GM12801 (cell line): ENCODE measurements at regions not wholly inside any gene's neighbourhood (a gene's known extent, or its start where the extent isn't known, plus 50 kb on each side); places are given as distances from the start of the nearest gene placed in this dataset.

Source experiments
- CTCF ChIP-seq: IDR thresholded peaks from one replicate; pipeline ENCODE4 v1.5.1; 2011; ENCODE audit warnings: control low read depth; ENCODE audit not compliant: insufficient read length; ENCODE audit errors: extremely low read depth

GRCh38 chr12:118521036-118521370 lies 144.6 kb downstream of the SUDS3 start:
- no peak for TF ChIP-seq CTCF

GRCh38 chr12:118524446-118524845 lies 148.1 kb downstream of the SUDS3 start:
- no peak for TF ChIP-seq CTCF

DNA sequence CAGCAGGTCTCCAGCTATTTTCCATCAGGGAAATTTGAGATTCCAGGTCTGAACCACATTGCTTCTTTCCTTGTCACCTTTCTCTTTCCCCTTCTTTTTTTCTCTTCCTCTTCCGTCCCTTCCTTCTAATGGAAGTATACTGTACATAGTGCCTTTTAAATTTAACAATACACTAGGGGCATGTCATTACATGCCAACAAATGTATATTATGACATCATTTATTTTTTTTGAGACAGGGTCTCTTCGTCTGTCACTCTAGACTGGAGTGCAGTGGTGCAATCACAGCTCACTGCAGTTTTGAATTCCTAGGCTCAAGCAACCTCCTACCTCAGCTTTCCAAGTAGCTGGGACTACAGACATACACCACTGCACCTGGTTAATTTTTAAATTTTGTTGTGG lies 148.9 kb downstream of the SUDS3 start:
- no peak for TF ChIP-seq CTCF

DNA sequence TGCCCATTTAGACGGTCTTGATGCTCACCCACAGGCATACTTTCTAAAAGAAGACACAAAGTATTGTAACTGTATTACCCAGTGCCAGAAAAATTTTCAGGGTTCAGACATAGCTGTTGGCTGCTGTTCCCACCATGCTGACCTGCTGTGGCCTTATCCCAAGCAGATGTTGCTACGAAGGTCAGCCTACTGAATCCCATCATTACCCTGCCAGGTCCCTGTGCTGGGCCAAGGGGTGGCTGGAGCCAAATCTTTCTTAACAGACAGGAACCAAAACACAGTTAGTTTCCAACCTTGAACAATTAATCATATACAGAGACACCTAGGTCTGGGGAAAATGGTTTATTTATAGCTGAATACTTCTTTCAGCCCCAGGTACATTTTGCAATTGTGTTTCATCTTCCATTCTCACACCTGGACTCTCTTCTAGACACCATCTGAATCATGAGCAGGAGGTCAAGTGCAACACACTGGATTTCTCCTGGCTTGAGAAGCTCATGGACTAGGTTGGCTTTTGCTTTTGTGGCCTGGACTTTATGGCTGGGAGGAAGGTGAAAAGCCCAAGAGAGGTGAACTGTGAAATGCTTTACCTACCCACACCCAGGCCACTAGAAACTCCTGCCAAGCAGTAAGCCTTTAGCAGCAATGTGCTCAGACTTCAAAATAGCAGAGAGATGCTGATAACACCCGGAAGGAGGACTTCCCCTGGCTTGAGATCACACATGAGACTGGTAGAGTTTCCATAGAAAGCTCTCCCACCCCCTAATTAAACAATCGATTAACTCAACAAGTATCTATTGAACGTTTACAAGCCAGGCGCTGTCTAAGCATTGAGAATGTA lies 150.1 kb downstream of the SUDS3 start:
- no peak for TF ChIP-seq CTCF

DNA sequence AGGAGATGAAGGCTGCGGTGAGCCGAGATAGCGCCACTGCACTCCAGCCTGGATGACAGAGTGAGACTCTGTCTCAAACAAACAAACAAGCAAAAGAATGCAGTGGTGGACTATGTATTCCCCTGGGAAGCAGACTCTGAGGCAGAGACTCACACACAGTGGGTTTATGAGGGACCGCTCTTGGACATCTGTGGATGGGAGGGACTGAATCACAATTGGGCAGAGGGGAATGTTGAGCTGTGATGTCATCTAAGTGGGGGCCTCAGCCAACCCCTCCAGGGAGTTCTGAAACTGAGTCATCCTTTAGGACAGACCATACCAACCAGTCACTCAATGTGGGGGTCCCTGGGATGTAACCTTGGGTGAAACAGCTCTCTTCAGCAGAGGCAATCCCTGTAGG lies 151.0 kb downstream of the SUDS3 start:
- no peak for TF ChIP-seq CTCF

DNA sequence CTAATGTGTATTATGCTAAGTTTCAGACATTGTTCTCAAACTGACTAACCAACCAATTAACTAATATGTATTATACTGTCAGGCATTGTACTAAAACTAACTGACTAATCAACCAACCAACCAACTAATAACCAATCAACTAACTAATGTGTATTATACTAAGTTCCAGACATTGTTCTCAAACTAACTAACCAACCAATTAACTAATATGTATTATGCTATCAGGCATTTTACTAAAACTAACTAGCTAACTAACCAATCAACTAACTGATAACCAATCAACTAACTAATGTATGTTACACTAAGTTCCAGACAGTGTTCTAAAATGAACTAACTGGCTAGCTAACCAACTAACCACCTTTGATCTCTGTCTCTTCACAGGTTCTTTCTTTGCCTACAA lies 152.3 kb downstream of the SUDS3 start:
- no peak for TF ChIP-seq CTCF

DNA sequence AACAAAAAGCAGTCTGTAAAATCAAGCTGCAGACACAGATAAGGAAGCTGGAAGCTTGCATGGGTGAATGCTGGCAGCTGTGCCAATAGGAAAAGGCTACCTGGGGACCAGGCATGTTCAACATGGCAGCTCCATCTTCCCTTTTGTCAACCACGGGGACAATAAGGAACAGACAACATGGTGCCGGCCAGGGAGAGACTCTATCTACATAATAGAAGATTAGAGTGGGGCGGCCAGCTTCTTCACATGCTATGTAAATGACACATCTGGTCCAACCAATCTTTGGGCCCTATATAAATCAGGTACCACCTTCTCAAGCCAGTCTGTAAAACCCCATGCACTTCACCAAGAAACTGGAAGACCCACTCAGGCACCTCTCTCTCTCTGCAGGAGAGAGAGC lies 157.6 kb downstream of the SUDS3 start:
- TF ChIP-seq CTCF = no peak
